IMR-90 (cell line): ENCODE measurements at regions not wholly inside any gene's neighbourhood (a gene's known extent, or its start where the extent isn't known, plus 50 kb on each side); places are given as distances from the start of the nearest gene placed in this dataset.

Experiments
- ATAC-seq: fragments of 200-7000 bp; cut with Tn5 transposase; 2 replicates; pipeline ENCODE4 v1.9.1; 2020; ENCODE audit warnings: low read depth, mild to moderate bottlenecking, moderate library complexity
- BruUV-seq: library from RNA; stranded (reverse); fragments of 400-500 nt; replicated peaks from 2 replicates; lab custom pipeline; 2021; lab: Mats Ljungman, UMichigan
- CTCF ChIA-PET: fragments of 300-600 bp; formaldehyde crosslinking; extraction: SDS; loops from one replicate; lab custom pipeline; 2021; ENCODE audit warnings: antibody characterized with exemption; lab: Yijun Ruan, JAX
- POLR2A ChIA-PET: fragments of 300-600 bp; sonication (Branson Sonifier 250); formaldehyde crosslinking; loops from one replicate; lab custom pipeline; 2022; ENCODE audit warnings: antibody characterized with exemption; ENCODE audit not compliant: unreplicated experiment; lab: Charles Lee
- DNase-seq: peaks from one replicate; pipeline ENCODE4 v3.0.0; 2013
- H2AFZ ChIP-seq: replicated peaks from 2 replicates; pipeline ENCODE3; 2013; ENCODE audit warnings: low read length, mild to moderate bottlenecking; ENCODE audit not compliant: poor library complexity
- H2AK5ac ChIP-seq: 2 replicates; pipeline ENCODE4 v1.6.1; 2013; ENCODE audit warnings: low read depth, low read length, inconsistent platforms
- H2AK9ac ChIP-seq: replicated peaks from 2 replicates; pipeline ENCODE3; 2013; ENCODE audit warnings: mild to moderate bottlenecking, low read depth, low read length, moderate library complexity; ENCODE audit not compliant: poor library complexity
- H2BK120ac ChIP-seq: 2 replicates; pipeline ENCODE4 v1.6.1; 2013; ENCODE audit warnings: low read depth, low read length, inconsistent platforms
- H2BK15ac ChIP-seq: 3 replicates; pipeline ENCODE4 v1.6.1; 2013; ENCODE audit warnings: low read depth, low read length, inconsistent platforms
- H2BK20ac ChIP-seq: 2 replicates; pipeline ENCODE4 v1.6.1; 2013; ENCODE audit warnings: low read depth, mild to moderate bottlenecking, inconsistent platforms, low read length, moderate library complexity
- H2BK5ac ChIP-seq: 2 replicates; pipeline ENCODE4 v1.6.1; 2013; ENCODE audit warnings: mild to moderate bottlenecking, low read depth, low read length, inconsistent platforms; ENCODE audit not compliant: poor library complexity, severe bottlenecking
- H3K14ac ChIP-seq: replicated peaks from 2 replicates; pipeline ENCODE4 v1.6.1; 2013; ENCODE audit warnings: low read depth, low read length, inconsistent platforms
- H3K18ac ChIP-seq: 2 replicates; pipeline ENCODE4 v1.6.1; 2013; ENCODE audit warnings: low read depth, low read length, control low read depth
- H3K23ac ChIP-seq: 2 replicates; pipeline ENCODE4 v1.6.1; 2013; ENCODE audit warnings: low read depth, low read length, inconsistent platforms
- H3K27ac ChIP-seq: 2 replicates; pipeline ENCODE4 v1.5.1; 2013; ENCODE audit warnings: mild to moderate bottlenecking, control low read depth, low read length; ENCODE audit not compliant: insufficient read depth
- H3K27me3 ChIP-seq: 2 replicates; pipeline ENCODE4 v1.6.1; 2013; ENCODE audit warnings: low read length; ENCODE audit not compliant: control insufficient read depth, insufficient read depth
- H3K36me3 ChIP-seq: 2 replicates; pipeline ENCODE4 v1.6.1; 2013; ENCODE audit warnings: low read length, mixed read lengths; ENCODE audit not compliant: control insufficient read depth, insufficient read depth
- H3K4ac ChIP-seq: 2 replicates; pipeline ENCODE4 v1.6.1; 2013; ENCODE audit warnings: low read depth, low read length, inconsistent platforms
- H3K4me1 ChIP-seq: 2 replicates; pipeline ENCODE4 v1.6.1; 2013; ENCODE audit warnings: low read length, mixed read lengths; ENCODE audit not compliant: control insufficient read depth, insufficient read depth
- H3K4me2 ChIP-seq: 2 replicates; pipeline ENCODE4 v1.6.1; 2013; ENCODE audit warnings: low read depth, mild to moderate bottlenecking, control low read depth, low read length, moderate library complexity
- H3K4me3 ChIP-seq: 2 replicates; pipeline ENCODE4 v1.5.1; 2013; ENCODE audit warnings: low read depth, mild to moderate bottlenecking, control low read depth, low read length, moderate library complexity; ENCODE audit not compliant: insufficient read depth
- H3K56ac ChIP-seq: 2 replicates; pipeline ENCODE4 v1.6.1; 2013; ENCODE audit warnings: low read length, inconsistent platforms; ENCODE audit not compliant: insufficient read depth; ENCODE audit errors: extremely low read depth
- H3K79me1 ChIP-seq, 2 experiments: 2 replicates each; pipeline ENCODE4 v1.6.1; 2013; ENCODE audit warnings: low read length in 2 of 2, inconsistent platforms in 1 of 2, low read depth in 1 of 2
- H3K9ac ChIP-seq: 2 replicates; pipeline ENCODE4 v1.6.1; 2013; ENCODE audit warnings: low read depth, low read length, control low read depth
- H3K9me1 ChIP-seq: 2 replicates; pipeline ENCODE4 v1.6.1; 2013; ENCODE audit warnings: low read length, inconsistent platforms; ENCODE audit not compliant: insufficient read depth
- H3K9me3 ChIP-seq: 2 replicates; pipeline ENCODE4 v1.6.1; 2013; ENCODE audit warnings: low read length; ENCODE audit not compliant: control insufficient read depth, insufficient read depth
- H4K20me1 ChIP-seq: 2 replicates; pipeline ENCODE4 v1.6.1; 2013; ENCODE audit warnings: low read length, inconsistent platforms; ENCODE audit not compliant: insufficient read depth
- H4K5ac ChIP-seq: 2 replicates; pipeline ENCODE4 v1.6.1; 2013; ENCODE audit warnings: mild to moderate bottlenecking, low read depth, low read length, control low read depth
- H4K8ac ChIP-seq, 2 experiments: 2 replicates each; pipeline ENCODE4 v1.6.1; 2013; ENCODE audit warnings: low read depth in 2 of 2, low read length in 2 of 2, control low read depth in 1 of 2, inconsistent platforms in 1 of 2
- H4K91ac ChIP-seq: 2 replicates; pipeline ENCODE4 v1.6.1; 2013; ENCODE audit warnings: low read depth, low read length, inconsistent platforms; ENCODE audit not compliant: insufficient read depth
- CHD1 ChIP-seq: IDR thresholded peaks from 2 replicates; pipeline ENCODE4 v1.6.1; 2012; ENCODE audit warnings: low read depth, low read length, improper control_type of control experiment
- FOS ChIP-seq: fragments of 150-350 bp; IDR thresholded peaks from 2 replicates; pipeline ENCODE4 v1.6.1; 2016; ENCODE audit warnings: low read depth, low read length
- MAZ ChIP-seq: IDR thresholded peaks from 2 replicates; pipeline ENCODE4 v1.6.1; 2012; ENCODE audit warnings: low read depth, mild to moderate bottlenecking, low read length, improper control_type of control experiment, moderate library complexity, borderline replicate concordance
- POLR2A ChIP-seq: IDR thresholded peaks from 2 replicates; pipeline ENCODE4 v1.6.1; 2012; ENCODE audit warnings: mild to moderate bottlenecking, low read depth, low read length
- RAD21 ChIP-seq: IDR thresholded peaks from 2 replicates; pipeline ENCODE4 v1.6.1; 2012; ENCODE audit warnings: low read length, improper control_type of control experiment
- SMC3 ChIP-seq: fragments of 150-350 bp; IDR thresholded peaks from 2 replicates; pipeline ENCODE4 v1.6.1; 2016; ENCODE audit warnings: low read depth, mild to moderate bottlenecking, antibody characterized with exemption, low read length, moderate library complexity
- WGBS, 2 experiments: methylation state at CpG; one replicate each; pipeline versions ENCODE4 v1.1.5 to v1.1.7; 2013; ENCODE audit warnings: missing lambda C conversion rate in 2 of 2; ENCODE audit not compliant: insufficient read length in 1 of 2; ENCODE audit errors: extremely low coverage in 2 of 2; 5-methylcytosine and 5-hydroxymethylcytosine counted together
- dilution Hi-C: fragments of 300-500 bp; cut with HindIII; formaldehyde crosslinking; loops from one replicate; pipeline ENCODE4 v1.14.3; 2018; ENCODE audit warnings: low sequenced_read_pairs; ENCODE audit not compliant: unreplicated experiment
- in situ Hi-C: fragments of 300-500 bp; cut with MboI; formaldehyde crosslinking; loops from 3 replicates; pipeline ENCODE4 v1.14.3; 2019; ENCODE audit warnings: low sequenced_read_pairs, inconsistent platforms, mixed read lengths
- intact Hi-C: fragments of 100-400 bp; cut with micrococcal nuclease; formaldehyde crosslinking; loops from 2 replicates; pipeline ENCODE4 v1.10.0; 2022

GRCh38 chr17:55585629-55586028 is 74.4 kb upstream of the SMIM36 start:
- Histone ChIP-seq H3K4me1 (peaks cover 22% of the 10 kb centered on the region), H3K27me3 (no peaks in the 10 kb centered on the region), H3K9me3 (no peaks in the 10 kb centered on the region), H3K36me3 (no peaks in the 10 kb centered on the region), H2BK5ac (no peak overlapping the region), H3K4ac (no peak overlapping the region), H4K8ac (no peak overlapping the region), H2AFZ (no peak overlapping the region), H3K23ac (no peak overlapping the region), H2BK120ac (no peak overlapping the region), H3K18ac (no peak overlapping the region), H3K9me1 (0 out of 2 replicates have a peak, but pooled peaks cover 2% of the 10 kb centered on the region), H2BK15ac (no peak overlapping the region), H2AK5ac (no peak overlapping the region), H4K20me1 (no peaks in the 10 kb centered on the region), H2BK20ac (no peak overlapping the region), H3K56ac (no peak overlapping the region), H3K9ac (no peak overlapping the region), H4K91ac (no peak overlapping the region), H3K4me3 (no peak overlapping the region), H3K27ac (no peak overlapping the region), H3K14ac (no peak overlapping the region), H3K79me1 (no peaks in the 10 kb centered on the region), H2AK9ac (no peak overlapping the region), H3K4me2 (no peak overlapping the region), H4K5ac (no peak overlapping the region)
- in situ Hi-C loops: no loop called here
- no peak for DNase-seq
- dilution Hi-C loops: no loop called here
- ChIA-PET CTCF (no interaction called here), POLR2A (no interaction called here)
- no peak for TF ChIP-seq RAD21
- TF ChIP-seq SMC3: no peak
- no peak for TF ChIP-seq POLR2A
- no peak for TF ChIP-seq CHD1
- no peak for TF ChIP-seq MAZ
- TF ChIP-seq FOS: no peak
- intact Hi-C loops: no loop called here
- BruUV-seq: no TSS peak
- ATAC-seq: no peak
- WGBS, 2 experiments: no CpG with 5 or more reads among the region's 2 CpGs
